GM18909 (cell line): ENCODE measurements at regions not wholly inside any gene's neighbourhood (a gene's known extent, or its start where the extent isn't known, plus 50 kb on each side); places are given as distances from the start of the nearest gene placed in this dataset.
"Not testable (repeated sequence)": the region's sequence is repeated elsewhere in the genome, so short reads cannot be mapped to it uniquely, and the experiment has no call there.

Experiments
- ATAC-seq: cut with Tn5 transposase; IDR thresholded peaks from one replicate; pipeline ENCODE4 v1.9.1; 2021; ENCODE audit warnings: mild to moderate bottlenecking; ENCODE audit not compliant: unreplicated experiment, poor library complexity

GRCh38 chr1:233473549-233474204, 140.2 kb upstream of the KCNK1 start:
- ATAC-seq: no peak

GRCh38 chr1:233477359-233477758, 136.5 kb upstream of the KCNK1 start:
- no peak for ATAC-seq

- ATAC-seq: no peak
These were observed 135.3 kb upstream of the KCNK1 start for GRCh38 chr1:233478611-233479010.

GRCh38 chr1:233479110-233479890, 134.6 kb upstream of the KCNK1 start:
- ATAC-seq: no peak

- no peak for ATAC-seq
These were observed 133.7 kb upstream of the KCNK1 start for GRCh38 chr1:233480198-233480597.

- no peak for ATAC-seq
These were observed 131.5 kb upstream of the KCNK1 start for GRCh38 chr1:233482388-233482787.

- ATAC-seq: no peak
These were observed 128.5 kb upstream of the KCNK1 start for GRCh38 chr1:233485385-233485784.

- ATAC-seq: no peak
These were observed 128.0 kb upstream of the KCNK1 start for GRCh38 chr1:233485809-233486398.

GRCh38 chr1:233487408-233487807, 126.5 kb upstream of the KCNK1 start:
- no peak for ATAC-seq

GRCh38 chr1:233489411-233489810, 124.5 kb upstream of the KCNK1 start:
- no peak for ATAC-seq

GRCh38 chr1:233490488-233490887, 123.4 kb upstream of the KCNK1 start:
- no peak for ATAC-seq

GRCh38 chr1:233491953-233492620, 121.8 kb upstream of the KCNK1 start:
- no peak for ATAC-seq

GRCh38 chr1:233496993-233497392, 116.9 kb upstream of the KCNK1 start:
- ATAC-seq: no peak

GRCh38 chr1:233497679-233498078, 116.2 kb upstream of the KCNK1 start:
- ATAC-seq: no peak

- ATAC-seq: no peak
These were observed 113.8 kb upstream of the KCNK1 start for GRCh38 chr1:233500106-233500505.

GRCh38 chr1:233503366-233503954, 110.4 kb upstream of the KCNK1 start:
- ATAC-seq: no peak

GRCh38 chr1:233505130-233505529, 108.8 kb upstream of the KCNK1 start:
- ATAC-seq: no peak

- ATAC-seq: not testable (repeated sequence)
These were observed 108.0 kb upstream of the KCNK1 start for GRCh38 chr1:233505889-233506288.

GRCh38 chr1:233509526-233509925, 104.4 kb upstream of the KCNK1 start:
- no peak for ATAC-seq

GRCh38 chr1:233512538-233512937, 101.4 kb upstream of the KCNK1 start:
- no peak for ATAC-seq

GRCh38 chr1:233513431-233513830, 100.5 kb upstream of the KCNK1 start:
- ATAC-seq: no peak
